HK-2 (cell line): ENCODE measurements at regions not wholly inside any gene's neighbourhood (a gene's known extent, or its start where the extent isn't known, plus 50 kb on each side); places are given as distances from the start of the nearest gene placed in this dataset.
"Not testable (repeated sequence)": the region's sequence is repeated elsewhere in the genome, so short reads cannot be mapped to it uniquely, and the experiment has no call there.

Experiments
- DNase-seq: peaks from one replicate; pipeline ENCODE4 v3.0.0-alpha.2; 2018; ENCODE audit not compliant: unreplicated experiment

- DNase-seq = no peak
Measured at GRCh38 chr6:131427434-131428058, 145.5 kb upstream of the ARG1 start.

GRCh38 chr6:131430531-131430930, 142.5 kb upstream of the ARG1 start:
- DNase-seq = no peak

GRCh38 chr6:131431718-131432117, 141.3 kb upstream of the ARG1 start:
- DNase-seq = no peak

- no peak for DNase-seq
Measured at GRCh38 chr6:131433927-131434326, 139.1 kb upstream of the ARG1 start.

GRCh38 chr6:131436358-131436757, 136.7 kb upstream of the ARG1 start:
- no peak for DNase-seq

GRCh38 chr6:131443014-131443413, 130.0 kb upstream of the ARG1 start:
- no peak for DNase-seq

GRCh38 chr6:131443514-131443913, 129.5 kb upstream of the ARG1 start:
- no peak for DNase-seq

- DNase-seq = not testable (repeated sequence)
Measured at GRCh38 chr6:131445356-131445755, 127.7 kb upstream of the ARG1 start.

GRCh38 chr6:131450861-131451260, 122.2 kb upstream of the ARG1 start:
- no peak for DNase-seq

- DNase-seq = no peak
Measured at GRCh38 chr6:131451321-131452144, 121.5 kb upstream of the ARG1 start.

- DNase-seq = no peak
Measured at GRCh38 chr6:131453803-131454202, 119.2 kb upstream of the ARG1 start.

- no peak for DNase-seq
Measured at GRCh38 chr6:131456565-131456964, 116.5 kb upstream of the ARG1 start.

- DNase-seq = no peak
Measured at GRCh38 chr6:131459005-131459404, 114.0 kb upstream of the ARG1 start.

GRCh38 chr6:131460614-131461000, 112.4 kb upstream of the ARG1 start:
- DNase-seq = no peak

GRCh38 chr6:131469130-131469529, 103.9 kb upstream of the ARG1 start:
- no peak for DNase-seq

GRCh38 chr6:131470534-131470933, 102.5 kb upstream of the ARG1 start:
- DNase-seq = no peak

- no peak for DNase-seq
Measured at GRCh38 chr6:131471331-131471730, 101.7 kb upstream of the ARG1 start.

- not testable (repeated sequence) for DNase-seq
Measured at GRCh38 chr6:131473303-131473702, 99.7 kb upstream of the ARG1 start.

GRCh38 chr6:131476362-131476761, 96.7 kb upstream of the ARG1 start:
- DNase-seq = no peak

- DNase-seq = peak; percentile 6
Measured at GRCh38 chr6:131478740-131479211, 94.2 kb upstream of the ARG1 start.

- DNase-seq = no peak
Measured at GRCh38 chr6:131486608-131487007, 86.4 kb upstream of the ARG1 start.

- DNase-seq = no peak
Measured at GRCh38 chr6:131488780-131489179, 84.2 kb upstream of the ARG1 start.

- no peak for DNase-seq
Measured at GRCh38 chr6:131490441-131490840, 82.6 kb upstream of the ARG1 start.
